ENCODE measurements at regions not wholly inside any gene's neighbourhood (a gene's known extent, or its start where the extent isn't known, plus 50 kb on each side); places are given as distances from the start of the nearest gene placed in this dataset.

GRCh38 chr9:105855987-105856386 lies 161.6 kb downstream of the TMEM38B start:
- no peak for DNase-seq
- H2AFZ ChIP-seq (ENCODE audit: low read length) = no peak overlapping the region
- intact Hi-C loops (cut with micrococcal nuclease) = no loop called here
- no peaks in the 10 kb centered on the region for H3K79me2 ChIP-seq (ENCODE audit: low read length)
- H3K9ac ChIP-seq (ENCODE audit: low read length) = no peak overlapping the region
- TF ChIP-seq EZH2phosphoT487 (IDR thresholded peaks at IDR 0.05; ENCODE audit: borderline replicate concordance, low read length) (no peak), EZH2 (IDR thresholded peaks at IDR 0.05; ENCODE audit: low read length, unreplicated experiment) (no peak), CTCF (conservative IDR thresholded peaks at IDR 0.05; ENCODE audit: low read depth, low read length) (no peak)
- no peaks in the 10 kb centered on the region for H3K9me3 ChIP-seq (ENCODE audit: low read length)
- no peak overlapping the region for H3K4me2 ChIP-seq (ENCODE audit: low read length)
- H3K27me3 ChIP-seq (ENCODE audit: low read length) = no peaks in the 10 kb centered on the region
- no peaks in the 10 kb centered on the region for H4K20me1 ChIP-seq (ENCODE audit: low read length)
- no peak for ATAC-seq
- BruUV-seq (replicated peaks) = no TSS peak
- H3K9me2 ChIP-seq (replicated peaks; ENCODE audit: low read length) = no peaks in the 10 kb centered on the region
- H3K4me1 ChIP-seq (ENCODE audit: insufficient read depth, low read length) = no peaks in the 10 kb centered on the region
- CTCF ChIA-PET = no interaction called here
- no peak overlapping the region for H3K27ac ChIP-seq (ENCODE audit: low read length)
- H3K36me3 ChIP-seq (ENCODE audit: low read depth, low read length) = no peaks in the 10 kb centered on the region
- POLR2A ChIA-PET (ENCODE audit: unreplicated experiment) = no interaction called here
- no peak overlapping the region for H3K4me3 ChIP-seq (ENCODE audit: low read length)
- H3F3A ChIP-seq (ENCODE audit: low read length, unreplicated experiment) = no peaks in the 10 kb centered on the region

- H3K9me3 ChIP-seq (ENCODE audit: low read length) = no peaks in the 10 kb centered on the region
- no peak for ATAC-seq
- TF ChIP-seq EZH2 (IDR thresholded peaks at IDR 0.05; ENCODE audit: low read length, unreplicated experiment) (no peak), EZH2phosphoT487 (IDR thresholded peaks at IDR 0.05; ENCODE audit: borderline replicate concordance, low read length) (no peak)
- H3K27ac ChIP-seq (ENCODE audit: low read length) = no peak overlapping the region
- no peaks in the 10 kb centered on the region for H3K27me3 ChIP-seq (ENCODE audit: low read length)
- no peaks in the 10 kb centered on the region for H4K20me1 ChIP-seq (ENCODE audit: low read length)
- no peaks in the 10 kb centered on the region for H3K9me2 ChIP-seq (replicated peaks; ENCODE audit: low read length)
- no peaks in the 10 kb centered on the region for H3K79me2 ChIP-seq (ENCODE audit: low read length)
- no peak overlapping the region for H3K4me2 ChIP-seq (ENCODE audit: low read length)
- H3F3A ChIP-seq (ENCODE audit: low read length, unreplicated experiment) = no peaks in the 10 kb centered on the region
- no peak overlapping the region for H3K4me3 ChIP-seq (ENCODE audit: low read length)
- ChIA-PET POLR2A (ENCODE audit: unreplicated experiment) (no interaction called here), CTCF (no interaction called here)
- no peak overlapping the region for H3K9ac ChIP-seq (ENCODE audit: low read length)
- no peak overlapping the region for H2AFZ ChIP-seq (ENCODE audit: low read length)
- no peak for DNase-seq
- no peaks in the 10 kb centered on the region for H3K36me3 ChIP-seq (ENCODE audit: low read depth, low read length)
- no peaks in the 10 kb centered on the region for H3K4me1 ChIP-seq (ENCODE audit: insufficient read depth, low read length)
- no TSS peak for BruUV-seq (replicated peaks)
- intact Hi-C loops (cut with micrococcal nuclease) = no loop called here
These were observed 163.8 kb downstream of the TMEM38B start for GRCh38 chr9:105858006-105858690.

GRCh38 chr9:105858877-105859276 lies 164.5 kb downstream of the TMEM38B start:
- Histone ChIP-seq H3K4me3 (ENCODE audit: low read length) (no peak overlapping the region), H3K79me2 (ENCODE audit: low read length) (no peaks in the 10 kb centered on the region), H3K4me2 (ENCODE audit: low read length) (no peak overlapping the region), H3K4me1 (ENCODE audit: insufficient read depth, low read length) (no peaks in the 10 kb centered on the region), H3K9ac (ENCODE audit: low read length) (no peak overlapping the region), H3K27ac (ENCODE audit: low read length) (no peak overlapping the region), H4K20me1 (ENCODE audit: low read length) (no peaks in the 10 kb centered on the region), H3K36me3 (ENCODE audit: low read depth, low read length) (no peaks in the 10 kb centered on the region), H3K27me3 (ENCODE audit: low read length) (no peaks in the 10 kb centered on the region), H3K9me3 (ENCODE audit: low read length) (no peaks in the 10 kb centered on the region), H2AFZ (ENCODE audit: low read length) (no peak overlapping the region), H3F3A (ENCODE audit: low read length, unreplicated experiment) (no peaks in the 10 kb centered on the region), H3K9me2 (replicated peaks; ENCODE audit: low read length) (no peaks in the 10 kb centered on the region)
- CTCF ChIA-PET = no interaction called here
- POLR2A ChIA-PET (ENCODE audit: unreplicated experiment) = no interaction called here
- DNase-seq (no peak), ATAC-seq (no peak)
- BruUV-seq (replicated peaks) = no TSS peak
- intact Hi-C loops (cut with micrococcal nuclease) = no loop called here
- no peak for TF ChIP-seq EZH2phosphoT487 (IDR thresholded peaks at IDR 0.05; ENCODE audit: borderline replicate concordance, low read length)
- TF ChIP-seq EZH2 (IDR thresholded peaks at IDR 0.05; ENCODE audit: low read length, unreplicated experiment) = no peak
- TF ChIP-seq CTCF (conservative IDR thresholded peaks at IDR 0.05; ENCODE audit: low read depth, low read length) = no peak
